Right forelimb (tissue), 1 donor: ENCODE measurements at regions not wholly inside any gene's neighbourhood (a gene's known extent, or its start where the extent isn't known, plus 50 kb on each side); places are given as distances from the start of the nearest gene placed in this dataset.
"Not testable (repeated sequence)": the region's sequence is repeated elsewhere in the genome, so short reads cannot be mapped to it uniquely, and the experiment has no call there.

Source experiments
- DNase-seq: peaks from one replicate; pipeline ENCODE4 v3.0.0-alpha.2; 2018

GRCh38 chr9:13939701-13940490 lies 374.0 kb downstream of the NFIB start:
- no peak for DNase-seq

- DNase-seq, result no peak
These were observed 374.8 kb downstream of the NFIB start for GRCh38 chr9:13939134-13939533.

DNA sequence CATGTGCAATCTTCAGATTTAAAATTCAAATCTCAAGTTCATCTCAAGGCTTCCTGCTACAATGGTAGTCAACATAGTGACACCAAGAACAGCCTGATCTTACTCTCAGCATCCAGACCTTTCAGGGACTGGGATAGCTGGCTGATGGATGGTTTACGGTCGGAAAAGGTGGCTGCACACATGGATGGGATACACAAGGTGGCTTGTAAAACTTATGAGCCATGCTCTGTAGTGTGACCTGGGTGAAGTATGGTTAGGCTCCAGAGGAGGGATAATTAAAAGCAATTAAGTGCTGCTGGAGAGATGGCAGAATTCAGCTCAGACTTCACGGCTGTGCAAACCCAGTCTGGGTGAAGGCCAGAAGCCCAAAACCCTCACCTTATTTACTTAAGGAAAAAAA lies 379.5 kb downstream of the NFIB start:
- DNase-seq, result no peak

- no peak for DNase-seq
These were observed 380.7 kb downstream of the NFIB start for GRCh38 chr9:13933268-13933656.

DNA sequence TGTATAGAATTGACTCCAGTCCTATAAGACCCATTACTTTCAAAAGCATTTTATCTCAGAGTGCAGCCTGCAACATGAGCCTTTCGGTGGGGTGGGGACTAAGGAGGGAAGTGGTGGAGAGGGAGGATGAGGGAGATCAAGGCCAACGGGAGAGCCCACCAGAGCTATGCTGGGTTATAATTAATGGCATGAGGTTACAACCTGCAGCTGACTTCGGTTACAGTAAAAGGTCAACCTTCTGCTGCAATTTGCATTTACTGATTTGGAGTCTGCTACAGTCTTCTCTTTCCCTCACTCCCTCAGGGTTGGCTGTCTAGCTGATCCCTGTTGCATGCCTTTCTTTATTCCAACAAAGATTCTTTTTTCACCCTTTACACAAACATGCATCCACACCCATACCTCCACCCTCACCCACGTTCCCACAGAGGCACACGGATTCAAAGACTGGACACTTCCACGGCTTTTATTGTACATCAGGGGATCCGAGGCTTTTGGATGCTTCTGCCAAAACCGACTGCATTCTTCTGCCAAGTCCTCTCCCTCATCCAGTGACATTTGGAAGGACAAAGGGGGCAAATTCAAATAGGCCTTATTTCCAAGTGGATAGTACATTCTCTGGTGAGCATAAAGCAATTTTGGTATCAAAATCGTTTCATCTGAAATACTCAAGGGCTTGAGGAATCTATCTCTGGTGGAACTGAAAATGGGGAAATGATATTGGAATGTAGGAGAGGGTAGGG lies 381.2 kb downstream of the NFIB start:
- DNase-seq, result no peak

GRCh38 chr9:13929013-13929412 lies 384.9 kb downstream of the NFIB start:
- no peak for DNase-seq

GRCh38 chr9:13923381-13923780 lies 390.6 kb downstream of the NFIB start:
- no peak for DNase-seq

- DNase-seq, result no peak
These were observed 393.4 kb downstream of the NFIB start for GRCh38 chr9:13920557-13920956.

DNA sequence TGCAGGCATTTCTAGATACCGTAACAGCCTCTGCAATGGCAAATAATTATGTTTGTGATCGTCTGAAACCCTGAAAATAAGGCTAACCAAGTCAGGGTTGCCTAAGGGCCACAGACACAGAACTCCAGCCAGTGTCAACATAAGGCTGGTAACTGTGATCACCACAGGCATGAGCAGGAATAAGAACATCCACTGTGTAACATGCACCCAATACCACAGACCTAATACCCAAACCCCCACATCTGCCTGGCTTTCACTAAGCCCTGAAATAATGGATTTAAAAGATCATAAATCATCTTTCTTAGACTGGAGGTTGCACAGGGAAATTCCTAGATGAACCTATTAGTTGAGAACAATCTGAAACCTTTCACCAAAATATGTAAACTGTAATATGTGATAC lies 394.5 kb downstream of the NFIB start:
- no peak for DNase-seq

- no peak for DNase-seq
These were observed 396.4 kb downstream of the NFIB start for GRCh38 chr9:13917534-13917933.

GRCh38 chr9:13915591-13916301 lies 398.2 kb downstream of the NFIB start:
- DNase-seq, result no peak

GRCh38 chr9:13915131-13915530 lies 398.8 kb downstream of the NFIB start:
- no peak for DNase-seq

DNA sequence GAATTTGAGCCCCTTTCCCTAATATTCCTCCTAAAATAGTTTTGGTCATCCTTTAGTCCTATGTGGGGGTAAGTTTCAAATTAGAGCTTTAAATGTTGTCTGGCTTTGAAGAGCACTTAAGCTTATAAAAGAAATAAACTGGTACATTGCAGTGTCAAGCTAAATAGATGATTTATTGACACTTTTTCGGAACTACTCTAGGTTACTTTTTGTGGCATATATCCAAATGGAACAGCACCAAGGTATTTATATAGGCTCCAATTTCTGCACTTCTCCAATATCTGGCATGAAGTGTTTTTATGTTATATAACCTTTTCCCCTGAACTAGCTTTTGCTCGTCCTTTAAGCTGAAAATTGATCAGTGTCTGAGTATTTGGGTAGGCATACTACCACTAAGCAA lies 402.5 kb downstream of the NFIB start:
- DNase-seq, result no peak

- not testable (repeated sequence) for DNase-seq
These were observed 406.1 kb downstream of the NFIB start for GRCh38 chr9:13907842-13908241.

GRCh38 chr9:13904746-13905145 lies 409.2 kb downstream of the NFIB start:
- no peak for DNase-seq

DNA sequence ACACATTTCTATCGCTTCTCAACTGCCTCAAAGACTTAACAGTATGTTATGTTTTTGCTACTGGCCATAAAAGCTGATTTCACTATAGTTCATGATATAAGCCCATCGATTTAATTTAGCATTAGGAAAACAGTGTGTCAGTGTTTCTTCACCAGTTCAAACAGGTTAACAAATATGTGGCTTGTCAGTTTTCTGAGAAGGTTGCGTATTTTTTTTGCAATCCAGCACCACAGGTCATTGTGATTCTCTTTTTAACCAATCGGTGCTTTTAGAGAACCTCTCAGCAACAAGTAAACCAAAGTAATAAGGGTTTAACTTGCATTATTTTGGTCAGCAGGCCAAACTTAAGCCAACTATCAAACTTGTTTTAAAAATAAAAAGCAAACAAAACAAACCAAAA lies 409.6 kb downstream of the NFIB start:
- no peak for DNase-seq

DNA sequence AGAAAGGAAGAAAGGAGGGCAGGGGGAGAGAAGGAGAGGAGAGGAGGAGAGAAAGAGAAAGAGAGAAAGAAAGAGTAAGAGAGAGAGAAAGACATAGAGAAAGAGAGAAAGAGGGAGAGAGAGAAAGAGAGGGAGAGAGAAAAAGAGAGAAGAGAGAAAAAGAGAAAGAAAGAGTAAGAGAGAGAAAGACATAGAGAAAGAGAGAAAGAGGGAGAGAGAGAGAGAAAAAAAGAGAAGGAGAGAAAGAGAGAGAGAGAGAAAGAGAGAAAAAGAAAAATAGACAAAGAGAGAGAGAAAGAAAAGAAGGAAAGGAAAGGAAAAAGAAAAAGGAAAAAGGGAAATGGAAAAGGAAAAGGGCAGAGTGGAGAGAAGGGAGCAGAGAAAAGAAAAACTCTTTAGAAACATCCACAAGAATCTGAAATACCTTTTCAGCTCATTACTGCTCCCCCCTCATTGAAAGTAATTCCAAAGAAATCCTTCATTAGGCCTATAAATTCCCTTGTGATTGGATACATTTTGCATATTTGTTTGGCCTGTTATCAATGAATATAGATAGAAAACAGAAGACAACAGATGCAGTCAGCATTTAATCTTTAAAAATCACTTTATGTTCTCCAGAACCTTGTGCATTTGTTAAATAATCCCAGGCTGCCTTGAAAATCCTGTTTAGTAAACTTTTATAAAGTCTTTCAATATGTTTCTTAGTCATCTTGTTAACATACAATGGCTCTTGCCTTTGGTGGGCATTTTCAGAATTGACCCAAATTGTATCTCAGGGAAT lies 411.5 kb downstream of the NFIB start:
- no peak for DNase-seq

DNA sequence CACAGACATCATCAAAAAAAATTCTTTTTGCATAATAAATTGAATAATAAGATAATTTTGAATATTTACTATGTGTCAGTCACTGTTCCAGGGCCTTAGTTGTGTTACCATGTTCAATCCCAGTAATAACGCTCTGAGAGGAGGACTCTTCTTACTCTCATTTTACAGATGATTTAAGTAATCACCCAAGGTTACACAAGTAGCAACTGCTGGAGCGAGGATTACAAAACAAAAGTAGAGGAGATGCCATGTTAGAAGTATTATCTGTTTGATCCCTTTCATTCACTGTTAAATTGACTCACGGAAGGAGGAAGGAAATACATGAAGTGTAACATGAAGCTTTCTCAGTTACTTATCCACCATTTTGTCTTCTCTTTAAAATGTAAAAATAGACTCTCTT lies 412.8 kb downstream of the NFIB start:
- DNase-seq, result no peak

DNA sequence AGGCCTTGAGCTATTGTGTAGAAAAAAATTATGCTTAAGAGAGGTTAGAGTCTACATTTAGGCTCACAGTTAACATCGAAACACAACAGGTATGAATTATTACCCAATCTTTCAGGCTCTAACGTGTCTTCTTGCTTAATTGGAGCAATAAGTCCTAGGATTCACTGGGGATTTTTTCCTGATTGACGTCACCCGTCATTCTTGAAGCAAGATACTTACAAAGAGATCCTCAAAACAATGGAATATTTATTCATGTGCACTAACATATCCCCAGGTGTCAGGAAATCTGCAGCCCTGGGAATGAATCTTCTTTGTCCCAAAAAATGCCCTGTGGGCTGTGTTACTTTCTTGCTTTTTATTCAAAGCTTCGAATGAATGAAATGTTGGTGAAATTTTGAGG lies 413.5 kb downstream of the NFIB start:
- DNase-seq, result no peak

DNA sequence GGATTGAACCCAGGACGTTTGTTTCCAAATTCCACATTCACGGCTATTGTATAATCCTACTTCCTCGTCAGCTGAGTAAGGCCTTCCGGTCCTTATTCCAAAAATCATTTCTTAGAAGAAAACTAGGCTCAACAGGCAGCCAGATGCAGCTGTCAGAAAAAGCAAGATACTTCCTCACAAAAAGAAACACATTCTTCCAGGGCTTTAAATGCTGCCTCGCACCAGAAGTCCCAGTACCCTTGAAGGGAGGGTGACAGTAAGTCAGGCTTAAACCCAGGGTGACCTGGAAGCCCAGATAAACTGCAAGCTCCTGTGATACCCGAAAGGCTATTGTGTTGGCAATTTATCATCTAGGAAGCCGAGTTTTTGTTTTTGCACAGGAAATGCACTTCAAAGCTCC lies 414.0 kb downstream of the NFIB start:
- peak; percentile 45 for DNase-seq

DNA sequence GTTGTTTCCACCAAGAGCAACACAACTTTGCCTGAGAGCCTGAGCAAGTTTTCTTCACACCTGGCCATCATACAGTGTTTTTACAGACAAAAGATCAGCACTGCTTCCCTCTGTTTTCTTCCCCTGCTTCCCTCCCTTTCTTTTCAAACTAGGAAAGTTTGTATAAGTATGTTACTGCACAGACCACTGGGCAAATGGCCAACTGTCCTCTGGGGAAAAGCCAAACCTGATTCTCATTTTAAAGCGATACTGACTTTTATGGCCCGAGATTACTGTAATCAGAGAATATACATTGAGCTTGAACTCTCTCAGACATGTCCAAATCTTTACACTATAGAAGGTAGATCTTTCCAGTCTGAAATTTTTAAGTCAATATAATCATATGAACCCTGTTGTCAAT lies 415.0 kb downstream of the NFIB start:
- DNase-seq, result peak; percentile 64

- DNase-seq, result no peak
These were observed 416.8 kb downstream of the NFIB start for GRCh38 chr9:13896922-13897835.
